Activated T-cell treated with anti-CD3 and anti-CD28 coated beads, Interleukin-2, amount 50 U/mL, for 1 hour (primary cell): ENCODE measurements at regions not wholly inside any gene's neighbourhood (a gene's known extent, or its start where the extent isn't known, plus 50 kb on each side); places are given as distances from the start of the nearest gene placed in this dataset.

Source experiments
- DNase-seq: peaks from one replicate; pipeline ENCODE4 v3.0.0-alpha.2; 2020

DNA sequence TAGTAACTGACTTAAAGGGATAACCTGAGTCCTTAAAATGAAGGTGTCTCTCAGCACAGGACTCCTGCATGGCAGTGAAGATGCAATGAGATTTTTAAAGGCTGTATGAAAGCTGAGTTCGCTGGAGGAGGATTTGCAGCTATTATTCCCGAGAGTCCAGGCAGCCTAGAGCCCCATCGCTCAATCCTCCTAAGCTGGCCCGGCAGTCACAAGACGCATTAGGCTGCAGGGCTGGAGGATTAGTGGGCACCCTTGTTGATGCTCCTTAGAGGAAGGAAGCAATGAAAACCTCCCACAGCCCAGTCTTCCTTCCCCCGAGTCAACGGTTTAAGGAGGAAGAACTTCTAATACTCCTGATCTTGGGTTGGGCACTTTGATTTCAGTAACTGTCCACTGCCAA is 239.5 kb downstream of the EFNB2 start:
- no peak for DNase-seq

GRCh38 chr13:106291006-106291405 is 244.5 kb downstream of the EFNB2 start:
- no peak for DNase-seq

- DNase-seq, result no peak
Observed at GRCh38 chr13:106287351-106287750, 248.1 kb downstream of the EFNB2 start.

- DNase-seq, result no peak
Observed at GRCh38 chr13:106286811-106287210, 248.7 kb downstream of the EFNB2 start.

DNA sequence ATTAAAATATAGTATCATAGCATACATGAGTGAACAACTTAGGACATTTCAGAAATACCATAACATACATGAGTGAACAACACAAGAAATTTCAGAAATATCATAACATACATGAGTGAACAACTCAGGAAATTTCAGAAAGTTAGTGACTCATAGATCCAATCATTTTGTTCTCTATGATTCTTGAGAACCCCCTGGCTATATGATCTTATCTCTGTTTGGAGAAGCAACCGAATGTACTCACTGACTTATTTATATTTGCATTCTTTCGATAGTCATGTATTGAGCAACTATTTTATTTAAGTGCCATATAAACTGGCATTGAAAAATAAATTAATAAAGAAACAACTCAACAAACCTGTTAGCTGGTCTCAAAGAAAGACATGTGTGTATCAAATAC is 251.1 kb downstream of the EFNB2 start:
- DNase-seq, result no peak

GRCh38 chr13:106281426-106281825 is 254.0 kb downstream of the EFNB2 start:
- no peak for DNase-seq

DNA sequence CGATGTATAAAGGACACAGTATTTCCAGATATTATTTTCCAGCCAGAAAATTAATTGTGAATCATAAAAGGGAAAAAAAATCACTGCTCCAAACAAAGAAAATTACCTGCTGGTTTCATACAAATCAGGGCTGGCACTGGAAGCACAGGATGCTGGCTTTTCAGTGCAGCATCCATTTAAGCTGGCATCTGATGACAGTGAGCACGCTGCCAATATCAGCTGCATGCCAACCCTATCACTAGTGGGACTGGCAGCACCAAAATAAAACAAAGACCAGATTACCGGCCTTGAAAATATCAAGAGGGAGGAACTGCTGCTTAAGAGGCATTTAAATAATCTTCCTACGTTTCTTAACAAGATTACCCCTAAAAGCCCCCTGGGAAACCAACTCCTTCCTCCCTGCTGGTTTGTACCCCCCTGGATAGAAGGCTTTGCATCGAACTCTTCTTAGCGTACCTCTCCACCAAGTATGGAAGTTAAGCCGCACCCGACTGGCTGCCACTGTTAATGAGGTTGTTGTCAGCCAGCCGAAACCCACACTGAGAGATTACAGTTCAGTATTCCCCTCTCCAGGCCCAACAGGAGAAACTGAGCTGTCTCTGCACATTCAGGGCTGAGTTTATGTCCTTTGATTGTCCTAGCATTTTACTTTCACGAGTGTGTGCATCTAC is 257.8 kb downstream of the EFNB2 start:
- no peak for DNase-seq

DNA sequence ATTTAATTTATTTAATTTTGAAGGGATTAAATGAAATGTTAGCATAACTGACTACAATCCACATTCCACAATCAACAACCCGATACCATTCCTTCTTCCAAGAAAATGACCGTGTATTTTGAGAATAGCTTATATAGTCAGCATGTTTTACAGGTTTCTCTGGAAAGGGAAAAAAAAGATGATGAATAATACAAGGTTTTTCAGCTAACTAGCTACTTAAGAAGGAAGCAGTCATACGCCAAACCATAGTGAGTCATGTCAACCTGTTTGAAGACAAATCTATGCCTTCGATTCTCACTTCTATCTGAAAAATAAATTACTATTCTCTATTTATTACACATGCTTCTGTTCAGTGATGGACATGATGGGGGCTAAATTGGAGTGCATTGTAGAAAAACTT is 258.6 kb downstream of the EFNB2 start:
- no peak for DNase-seq

DNA sequence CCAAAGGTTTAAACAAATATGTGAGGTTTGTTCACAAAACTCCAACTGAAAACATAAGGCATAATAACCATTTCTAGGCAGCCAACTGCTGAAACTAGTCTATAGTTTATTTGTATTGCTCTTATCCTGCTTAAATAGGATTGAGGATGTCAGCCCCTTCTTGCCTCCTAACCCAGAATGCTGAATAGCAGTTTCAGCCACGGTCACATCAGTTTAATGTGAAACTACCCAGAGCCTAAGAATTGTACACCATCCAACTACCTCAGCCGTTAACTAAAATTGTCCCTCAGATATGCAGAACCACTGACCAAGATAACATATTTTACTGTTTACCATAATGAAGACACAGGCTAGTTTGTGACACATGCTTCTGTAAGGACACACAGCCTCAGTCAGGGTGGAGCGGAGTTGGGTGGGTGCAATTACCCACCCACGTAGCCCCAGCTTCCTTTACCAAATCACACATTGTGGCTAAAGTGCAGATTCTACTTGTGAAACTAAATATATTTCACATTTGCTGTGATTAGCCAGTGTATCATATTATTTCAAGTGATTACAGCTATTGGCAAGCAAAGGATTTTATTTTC is 259.9 kb downstream of the EFNB2 start:
- DNase-seq, result no peak

- no peak for DNase-seq
Observed at GRCh38 chr13:106274551-106275203, 260.8 kb downstream of the EFNB2 start.

GRCh38 chr13:106263801-106264200 is 271.7 kb downstream of the EFNB2 start:
- DNase-seq, result no peak

DNA sequence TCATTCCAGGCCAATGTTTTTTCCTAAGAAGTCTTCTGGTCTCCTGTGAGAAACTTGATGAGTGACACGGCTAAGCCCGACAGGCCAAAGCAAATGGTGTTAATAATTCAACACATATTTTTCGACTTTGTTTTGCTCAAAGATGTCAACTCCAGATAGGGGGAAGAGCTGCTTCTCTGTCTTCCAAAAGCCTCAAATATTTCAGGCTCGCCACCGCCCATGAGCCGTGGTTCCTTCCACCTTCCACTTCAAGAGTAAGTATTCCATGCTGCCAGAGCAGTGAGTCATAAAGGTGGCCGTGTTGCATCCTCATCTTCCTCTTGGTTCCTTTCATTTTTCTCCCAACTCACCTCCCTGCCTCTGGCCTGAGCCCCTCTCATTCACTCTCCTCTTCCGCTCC is 272.6 kb downstream of the EFNB2 start:
- DNase-seq, result no peak

DNA sequence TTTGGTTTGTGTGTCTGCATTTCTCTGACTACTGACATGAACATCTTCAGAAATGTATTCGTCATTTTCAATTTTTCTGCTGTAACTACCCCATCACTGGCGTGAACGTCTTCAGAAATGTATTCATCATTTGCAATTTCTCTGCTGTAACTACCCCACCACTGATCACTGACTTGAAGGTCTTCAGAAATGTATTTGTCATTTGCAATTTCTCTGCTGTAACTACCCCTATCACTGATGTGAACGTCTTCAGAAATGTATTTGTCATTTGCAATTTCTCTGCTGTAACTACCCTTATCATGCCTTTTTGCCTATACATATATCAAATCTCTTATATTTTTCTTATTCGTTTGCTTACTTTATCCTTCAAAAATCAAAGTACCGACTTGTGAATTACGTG is 274.0 kb downstream of the EFNB2 start:
- DNase-seq, result no peak

- no peak for DNase-seq
Observed at GRCh38 chr13:106260352-106260751, 275.1 kb downstream of the EFNB2 start.

- DNase-seq, result no peak
Observed at GRCh38 chr13:106259928-106260327, 275.5 kb downstream of the EFNB2 start.

GRCh38 chr13:106246666-106247188 is 288.7 kb downstream of the EFNB2 start:
- no peak for DNase-seq

GRCh38 chr13:106246242-106246641 is 289.2 kb downstream of the EFNB2 start:
- no peak for DNase-seq

- DNase-seq, result no peak
Observed at GRCh38 chr13:106243011-106243565, 292.4 kb downstream of the EFNB2 start.

GRCh38 chr13:106241974-106242953 is 293.2 kb downstream of the EFNB2 start:
- no peak for DNase-seq

DNA sequence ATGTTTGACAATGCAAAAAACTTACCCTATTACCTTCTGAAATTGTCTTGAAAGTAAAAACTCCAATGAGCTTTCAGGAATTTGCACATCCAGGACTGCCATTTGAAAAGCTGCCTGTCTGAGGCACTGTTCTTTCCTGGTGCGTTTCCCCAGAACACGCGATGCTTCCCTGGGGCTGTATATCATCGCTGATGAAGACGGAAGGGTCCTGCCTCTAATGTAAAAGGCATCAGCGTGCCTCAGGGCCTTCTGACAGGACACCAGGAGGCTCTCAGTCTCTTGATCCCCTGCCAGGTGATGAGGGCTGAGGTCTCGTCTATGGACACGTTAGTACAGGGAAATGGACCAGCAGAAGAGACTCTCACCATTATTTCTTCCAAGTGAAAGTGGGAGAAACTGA is 296.8 kb downstream of the EFNB2 start:
- DNase-seq, result no peak

GRCh38 chr13:106234636-106235035 is 300.8 kb downstream of the EFNB2 start:
- no peak for DNase-seq

DNA sequence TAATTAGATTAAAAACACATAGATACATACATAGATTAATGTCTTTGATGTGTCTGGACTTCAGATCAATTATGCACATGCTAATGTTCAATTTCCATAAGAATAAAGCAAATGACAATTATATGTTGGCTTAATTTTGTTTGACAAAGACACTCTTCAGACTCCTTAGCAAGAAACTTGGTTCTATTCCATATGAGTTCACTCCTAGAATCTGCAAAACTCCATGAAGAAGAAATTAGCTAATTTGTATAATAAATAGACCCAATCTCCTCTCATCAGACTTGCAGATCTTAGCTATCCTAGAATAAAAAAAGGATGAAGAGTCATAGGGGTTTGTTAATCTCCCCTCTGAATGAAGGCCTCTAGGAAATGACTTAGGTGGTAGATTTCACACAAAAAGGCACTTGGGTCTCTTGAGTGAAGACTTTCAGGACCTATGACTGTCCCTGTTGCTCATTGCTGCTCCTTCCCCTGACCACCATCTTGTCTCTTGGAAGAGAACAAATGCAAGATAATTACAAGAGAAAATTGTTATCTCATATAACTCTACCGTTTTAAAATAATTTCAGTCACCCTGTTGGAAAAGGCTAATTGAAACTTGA is 302.2 kb downstream of the EFNB2 start:
- DNase-seq, result no peak
